H1 (cell line): ENCODE measurements at regions not wholly inside any gene's neighbourhood (a gene's known extent, or its start where the extent isn't known, plus 50 kb on each side); places are given as distances from the start of the nearest gene placed in this dataset.

Source experiments
- CTCF ChIA-PET: fragments of 300-600 bp; sonication (Branson Sonifier 250); formaldehyde crosslinking; loops from one replicate; lab custom pipeline; 2021; ENCODE audit not compliant: partially characterized antibody; lab: Charles Lee
- POLR2A ChIA-PET: fragments of 300-600 bp; sonication (Branson Sonifier 250); formaldehyde crosslinking; loops from one replicate; lab custom pipeline; 2021; ENCODE audit warnings: inconsistent platforms; ENCODE audit not compliant: partially characterized antibody; lab: Charles Lee
- DNase-seq, 2 experiments: peaks; one replicate each; pipeline versions ENCODE4 v3.0.0 to v3.0.0-alpha.2; 2010 to 2022; ENCODE audit warnings: low spot score in 2 of 2, low read depth in 1 of 2, mixed read lengths in 1 of 2
- FAIRE-seq: peaks from 2 replicates; lab custom pipeline; 2011; peaks lifted over from hg19 to GRCh38; lab: Jason Lieb, UNC
- H2AFZ ChIP-seq: 2 replicates; pipeline ENCODE4 v1.8.1; 2012; ENCODE audit warnings: low read length, inconsistent platforms
- H2AK5ac ChIP-seq: 2 replicates; pipeline ENCODE4 v1.6.1; 2013; ENCODE audit warnings: low read depth, low read length
- H2BK120ac ChIP-seq: replicated peaks from 2 replicates; pipeline ENCODE3; 2013; ENCODE audit warnings: low read depth, low read length, inconsistent platforms
- H2BK12ac ChIP-seq: 2 replicates; pipeline ENCODE4 v1.6.1; 2013; ENCODE audit warnings: low read depth, low read length
- H2BK15ac ChIP-seq: 2 replicates; pipeline ENCODE4 v1.6.1; 2013; ENCODE audit warnings: low read length
- H2BK20ac ChIP-seq: 2 replicates; pipeline ENCODE4 v1.6.1; 2013; ENCODE audit warnings: low read length
- H2BK5ac ChIP-seq: 2 replicates; pipeline ENCODE4 v1.6.1; 2013; ENCODE audit warnings: low read depth, low read length
- H3K14ac ChIP-seq: 2 replicates; pipeline ENCODE4 v1.6.1; 2013; ENCODE audit warnings: inconsistent platforms; ENCODE audit not compliant: insufficient read length
- H3K18ac ChIP-seq: 2 replicates; pipeline ENCODE4 v1.6.1; 2013; ENCODE audit warnings: low read length; ENCODE audit errors: extremely low read depth
- H3K23ac ChIP-seq: 2 replicates; pipeline ENCODE4 v1.6.1; 2013; ENCODE audit warnings: inconsistent platforms; ENCODE audit not compliant: insufficient read length
- H3K23me2 ChIP-seq: 2 replicates; pipeline ENCODE4 v1.6.1; 2013; ENCODE audit warnings: low read depth, low read length
- H3K27ac ChIP-seq: 2 replicates; pipeline ENCODE4 v1.6.1; 2011; ENCODE audit warnings: low read depth, low read length, inconsistent platforms
- H3K27me3 ChIP-seq, 4 experiments: replicated peaks in 1 of 4; 1 replicate in 1 of 4; 2 replicates in 3 of 4; pipeline versions ENCODE4 v1.6.1 to v1.8.1; 2011 to 2013; ENCODE audit warnings: low read length in 3 of 4, mild to moderate bottlenecking in 3 of 4, inconsistent platforms in 2 of 4, mixed read lengths in 2 of 4, moderate library complexity in 1 of 4; ENCODE audit not compliant: control insufficient read depth in 3 of 4, insufficient read depth in 3 of 4; ENCODE audit errors: extremely low read depth in 1 of 4
- H3K36me3 ChIP-seq, 4 experiments: 2 replicates each; pipeline versions ENCODE4 v1.6.1 to v1.8.1; 2011 to 2013; ENCODE audit warnings: mild to moderate bottlenecking in 4 of 4, low read length in 3 of 4, moderate library complexity in 2 of 4, control low read depth in 1 of 4, inconsistent platforms in 1 of 4; ENCODE audit not compliant: insufficient read depth in 4 of 4, control insufficient read depth in 2 of 4
- H3K4ac ChIP-seq: replicated peaks from 2 replicates; pipeline ENCODE3; 2013; ENCODE audit warnings: low read length, low read depth, mixed read lengths, inconsistent platforms; ENCODE audit not compliant: insufficient read length
- H3K4me1 ChIP-seq, 4 experiments: replicated peaks in 1 of 4; 1 replicate in 1 of 4; 2 replicates in 3 of 4; pipeline versions ENCODE4 v1.6.1 to v1.8.1; 2011 to 2013; ENCODE audit warnings: low read length in 3 of 4, inconsistent platforms in 2 of 4, mixed read lengths in 1 of 4; ENCODE audit not compliant: insufficient read depth in 4 of 4, control insufficient read depth in 3 of 4
- H3K4me2 ChIP-seq, 2 experiments: 2 replicates each; pipeline versions ENCODE4 v1.6.1 to v1.8.1; 2011 to 2013; ENCODE audit warnings: low read depth in 2 of 2, low read length in 2 of 2, control low read depth in 1 of 2, inconsistent platforms in 1 of 2, mild to moderate bottlenecking in 1 of 2; ENCODE audit not compliant: insufficient read depth in 1 of 2
- H3K4me3 ChIP-seq, 4 experiments: fragments of 200-600, 300-600 bp in 1 of 4; sonication (generic), shearing (Covaris generic), sonication (Bioruptor Twin) in 1 of 4; 2 replicates each; pipeline versions ENCODE4 v1.5.1 to v1.8.1; 2011 to 2016; ENCODE audit warnings: low read length in 4 of 4, low read depth in 3 of 4, control low read depth in 2 of 4, inconsistent platforms in 2 of 4, mild to moderate bottlenecking in 2 of 4, mixed read lengths in 1 of 4, moderate library complexity in 1 of 4; ENCODE audit not compliant: insufficient read depth in 2 of 4; ENCODE audit errors: extremely low read depth in 1 of 4
- H3K56ac ChIP-seq: replicated peaks from 2 replicates; pipeline ENCODE3; 2013; ENCODE audit warnings: low read depth, mild to moderate bottlenecking, mixed read lengths, low read length, inconsistent platforms; ENCODE audit not compliant: insufficient read length
- H3K79me1 ChIP-seq: 2 replicates; pipeline ENCODE4 v1.6.1; 2013; ENCODE audit warnings: low read depth, low read length, control low read depth
- H3K79me2 ChIP-seq, 2 experiments: 2 replicates each; pipeline versions ENCODE4 v1.6.1 to v1.8.1; 2012 to 2013; ENCODE audit warnings: low read length in 2 of 2, mild to moderate bottlenecking in 2 of 2, inconsistent platforms in 1 of 2; ENCODE audit not compliant: insufficient read depth in 2 of 2, control insufficient read depth in 1 of 2
- H3K9ac ChIP-seq, 4 experiments: replicated peaks in 1 of 4; 1 replicate in 1 of 4; 2 replicates in 3 of 4; pipeline versions ENCODE4 v1.6.1 to v1.8.1; 2011 to 2013; ENCODE audit warnings: low read depth in 3 of 4, low read length in 3 of 4, control low read depth in 2 of 4, mild to moderate bottlenecking in 2 of 4, moderate library complexity in 2 of 4, inconsistent platforms in 1 of 4; ENCODE audit errors: extremely low read depth in 1 of 4
- H3K9me3 ChIP-seq, 2 experiments: 2 replicates each; pipeline versions ENCODE4 v1.6.1 to v1.8.1; 2012 to 2013; ENCODE audit warnings: mild to moderate bottlenecking in 2 of 2, moderate library complexity in 2 of 2, control low read depth in 1 of 2, inconsistent platforms in 1 of 2, low read depth in 1 of 2, low read length in 1 of 2, mixed read lengths in 1 of 2; ENCODE audit not compliant: insufficient read depth in 2 of 2
- H4K20me1 ChIP-seq, 2 experiments: replicated peaks in 1 of 2; 2 replicates each; pipeline versions ENCODE3 to v1.8.1; 2011 to 2013; ENCODE audit warnings: inconsistent platforms in 2 of 2, low read length in 2 of 2, mild to moderate bottlenecking in 1 of 2; ENCODE audit not compliant: insufficient read depth in 2 of 2, control insufficient read depth in 1 of 2
- H4K5ac ChIP-seq: 2 replicates; pipeline ENCODE4 v1.6.1; 2013; ENCODE audit warnings: low read length, low read depth, mixed read lengths, inconsistent platforms; ENCODE audit not compliant: insufficient read length
- H4K8ac ChIP-seq: 2 replicates; pipeline ENCODE4 v1.8.0; 2013; ENCODE audit warnings: mild to moderate bottlenecking, moderate library complexity, low read length, inconsistent platforms; ENCODE audit not compliant: insufficient read depth; ENCODE audit errors: extremely low read depth
- H4K91ac ChIP-seq: replicated peaks from 2 replicates; pipeline ENCODE3; 2013; ENCODE audit warnings: low read length, mixed read lengths, inconsistent platforms; ENCODE audit not compliant: insufficient read length
- CEBPB ChIP-seq: IDR thresholded peaks from 2 replicates; pipeline ENCODE4 v1.6.1; 2012; ENCODE audit warnings: low read depth, low read length
- CTBP2 ChIP-seq: IDR thresholded peaks from 2 replicates; pipeline ENCODE4 v1.7.0; 2011; ENCODE audit warnings: borderline replicate concordance, mild to moderate bottlenecking, moderate library complexity, mixed read lengths, low read length; ENCODE audit not compliant: insufficient read depth, insufficient read length
- EGR1 ChIP-seq: IDR thresholded peaks from 2 replicates; pipeline ENCODE4 v1.6.1; 2011; ENCODE audit warnings: low read depth, low read length, borderline replicate concordance
- FOSL1 ChIP-seq: IDR thresholded peaks from 2 replicates; pipeline ENCODE4 v1.6.1; 2011; ENCODE audit warnings: mild to moderate bottlenecking, low read depth, low read length, moderate library complexity; ENCODE audit not compliant: insufficient read depth
- PHF8 ChIP-seq: fragments of 200-600 bp; sonication (generic); conservative IDR thresholded peaks from 2 replicates; pipeline ENCODE4 v1.7.1; 2012; ENCODE audit warnings: low read depth, mild to moderate bottlenecking, inconsistent platforms, low read length, moderate library complexity
- SIRT6 ChIP-seq: IDR thresholded peaks from one replicate; pipeline ENCODE4 v1.7.1; 2012; ENCODE audit warnings: low read length, inconsistent platforms
- SIX5 ChIP-seq: IDR thresholded peaks from 2 replicates; pipeline ENCODE4 v1.6.1; 2011; ENCODE audit warnings: mild to moderate bottlenecking, low read depth, low read length
- SP4 ChIP-seq: IDR thresholded peaks from 2 replicates; pipeline ENCODE4 v1.6.1; 2012; ENCODE audit warnings: low read length, inconsistent platforms
- TAF7 ChIP-seq: optimal IDR thresholded peaks from 2 replicates; pipeline ENCODE3; 2011; ENCODE audit warnings: low read depth, mild to moderate bottlenecking, inconsistent platforms, low read length, moderate library complexity, borderline replicate concordance
- TBP ChIP-seq: IDR thresholded peaks from 2 replicates; pipeline ENCODE4 v1.6.1; 2011; ENCODE audit warnings: low read depth, low read length, improper control_type of control experiment
- ZNF274 ChIP-seq: IDR thresholded peaks from 2 replicates; pipeline ENCODE4 v1.7.0; 2012; ENCODE audit warnings: low read length, borderline replicate concordance; ENCODE audit errors: extremely low read depth
- WGBS, 2 experiments: shearing (Covaris generic) in 1 of 2; methylation state at CpG; one replicate each; pipeline versions ENCODE4 v1.1.6 to v1.1.7; 2013 to 2015; ENCODE audit warnings: low lambda C conversion rate in 2 of 2, mixed read lengths in 2 of 2, inconsistent platforms in 1 of 2, low coverage in 1 of 2, missing lambda C conversion rate in 1 of 2; ENCODE audit not compliant: insufficient replicate concordance in 2 of 2, insufficient coverage in 1 of 2, insufficient read length in 1 of 2; ENCODE audit errors: extremely low coverage in 1 of 2, missing lambda C conversion rate in 1 of 2; 5-methylcytosine and 5-hydroxymethylcytosine counted together

DNA sequence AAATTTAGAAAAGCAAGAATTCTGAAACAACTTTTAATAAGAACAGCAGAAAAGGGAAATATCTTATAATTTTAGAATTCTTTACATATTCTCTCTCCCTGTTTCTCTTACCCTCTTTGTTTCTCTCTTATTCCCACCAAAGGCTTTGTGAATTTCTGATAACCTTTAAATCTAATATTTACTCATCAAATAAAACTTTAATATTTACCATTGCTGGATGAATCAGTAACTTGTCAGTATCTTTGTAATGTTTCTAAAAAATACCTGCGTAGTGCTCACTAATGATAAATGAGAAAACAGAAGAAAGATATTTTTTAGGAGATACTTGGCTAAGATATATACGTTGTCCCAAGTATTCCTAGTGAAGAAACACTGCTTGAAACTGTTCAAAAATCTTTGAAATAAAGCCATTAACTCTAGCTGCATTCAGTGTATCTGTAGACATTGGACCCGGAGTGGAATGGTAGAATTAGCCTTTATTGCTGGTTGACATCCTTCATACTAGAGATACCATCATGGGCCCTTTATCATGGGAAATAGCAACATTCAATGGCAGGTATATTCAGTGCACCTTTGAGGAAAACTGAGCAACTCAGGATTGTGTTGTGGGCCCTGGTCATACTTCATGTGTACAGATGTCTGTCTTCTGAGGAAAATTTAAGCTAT lies 2160.4 kb downstream of the MAT2B start:
- no peak overlapping the region for H2BK12ac ChIP-seq

More for the DNA sequence above, 2160.4 kb downstream of the MAT2B start:
- H4K8ac ChIP-seq, result no peak overlapping the region
- H3K18ac ChIP-seq, result no peak overlapping the region
- no peaks in the 10 kb centered on the region for H3K79me2 ChIP-seq
- H3K56ac ChIP-seq, result no peak overlapping the region
- H2AK5ac ChIP-seq, result no peak overlapping the region
- peaks cover 0 to 1% (median 0%) of the 10 kb centered on the region in 4 experiments; a peak in 1 of 7 replicates for H3K27me3 ChIP-seq
- H3K4ac ChIP-seq, result no peak overlapping the region
- H4K20me1 ChIP-seq, result no peaks in the 10 kb centered on the region
- H2BK120ac ChIP-seq, result no peak overlapping the region
- H3K23me2 ChIP-seq, result no peaks in the 10 kb centered on the region
- no peak overlapping the region for H2BK15ac ChIP-seq
- no peaks in the 10 kb centered on the region for H3K9me3 ChIP-seq
- H2AFZ ChIP-seq, result no peak overlapping the region
- no peak overlapping the region for H3K9ac ChIP-seq
- H2BK5ac ChIP-seq, result no peak overlapping the region
- TF ChIP-seq SIX5 (no peak), PHF8 (no peak), SP4 (no peak), EGR1 (no peak), ZNF274 (no peak), CEBPB (no peak), TBP (no peak), SIRT6 (no peak), FOSL1 (no peak), TAF7 (no peak), CTBP2 (no peak)
- CTCF ChIA-PET, result no interaction called here
- 91% methylated on average over 3 of the region's 3 CpGs; no CpG with 5 or more reads in 1 of the 2 experiments for WGBS, 2 experiments
- H3K27ac ChIP-seq, result no peak overlapping the region
- H3K4me3 ChIP-seq, result no peak overlapping the region
- H3K14ac ChIP-seq, result no peak overlapping the region
- H3K4me2 ChIP-seq, result no peak overlapping the region
- no peak overlapping the region for H4K5ac ChIP-seq
- no peak for FAIRE-seq
- no peak overlapping the region for H2BK20ac ChIP-seq
- no peak overlapping the region for H3K23ac ChIP-seq
- no peaks in the 10 kb centered on the region for H3K79me1 ChIP-seq
- no peaks in the 10 kb centered on the region for H3K4me1 ChIP-seq
- no peak overlapping the region for H4K91ac ChIP-seq
- no peak for DNase-seq
- no peaks in the 10 kb centered on the region for H3K36me3 ChIP-seq
- POLR2A ChIA-PET, result no interaction called here
